H9 (cell line): ENCODE measurements at regions not wholly inside any gene's neighbourhood (a gene's known extent, or its start where the extent isn't known, plus 50 kb on each side); places are given as distances from the start of the nearest gene placed in this dataset.

Experiments
- DNase-seq: peaks from one replicate; pipeline ENCODE4 v3.0.0-alpha.2; 2017
- H2AFZ ChIP-seq: one replicate; pipeline ENCODE4 v1.6.1; 2013; ENCODE audit warnings: mild to moderate bottlenecking, low read length, control low read depth, moderate library complexity
- H2AK5ac ChIP-seq: 2 replicates; pipeline ENCODE4 v1.6.1; 2013; ENCODE audit warnings: low read length, control low read depth, mixed read lengths; ENCODE audit not compliant: insufficient read length
- H2BK120ac ChIP-seq: one replicate; pipeline ENCODE4 v1.6.1; 2013; ENCODE audit warnings: low read depth, mild to moderate bottlenecking, low read length, control low read depth, inconsistent platforms; ENCODE audit not compliant: poor library complexity, severe bottlenecking
- H2BK12ac ChIP-seq: 2 replicates; pipeline ENCODE4 v1.6.1; 2013; ENCODE audit warnings: low read length, control low read depth, mixed read lengths, low read depth; ENCODE audit not compliant: insufficient read length
- H2BK15ac ChIP-seq: 2 replicates; pipeline ENCODE4 v1.6.1; 2013; ENCODE audit warnings: low read depth, low read length, control low read depth
- H2BK20ac ChIP-seq: one replicate; pipeline ENCODE4 v1.6.1; 2013; ENCODE audit warnings: low read depth, mild to moderate bottlenecking, low read length, control low read depth, inconsistent platforms; ENCODE audit not compliant: poor library complexity, severe bottlenecking
- H2BK5ac ChIP-seq: 2 replicates; pipeline ENCODE4 v1.6.1; 2013; ENCODE audit warnings: low read length, control low read depth, mixed read lengths; ENCODE audit not compliant: insufficient read length
- H3K14ac ChIP-seq: 2 replicates; pipeline ENCODE4 v1.6.1; 2013; ENCODE audit warnings: low read length, control low read depth; ENCODE audit not compliant: insufficient read depth
- H3K18ac ChIP-seq: 2 replicates; pipeline ENCODE4 v1.6.1; 2013; ENCODE audit warnings: low read depth, mild to moderate bottlenecking, mixed read lengths, low read length, control low read depth; ENCODE audit not compliant: insufficient read length
- H3K23ac ChIP-seq: 2 replicates; pipeline ENCODE4 v1.6.1; 2013; ENCODE audit warnings: low read length, control low read depth, mixed read lengths, low read depth; ENCODE audit not compliant: insufficient read length
- H3K23me2 ChIP-seq: 2 replicates; pipeline ENCODE4 v1.6.1; 2013; ENCODE audit warnings: low read depth, mild to moderate bottlenecking, mixed read lengths, low read length, control low read depth; ENCODE audit not compliant: insufficient read length, poor library complexity, severe bottlenecking
- H3K27ac ChIP-seq: 2 replicates; pipeline ENCODE4 v1.5.1; 2013; ENCODE audit warnings: low read length, control low read depth, mixed read lengths, low read depth; ENCODE audit not compliant: insufficient read length
- H3K27me3 ChIP-seq: 2 replicates; pipeline ENCODE4 v1.6.1; 2013; ENCODE audit warnings: low read length, control low read depth, inconsistent platforms; ENCODE audit not compliant: insufficient read depth
- H3K4ac ChIP-seq: 2 replicates; pipeline ENCODE4 v1.6.1; 2013; ENCODE audit warnings: low read depth, mild to moderate bottlenecking, control low read depth, inconsistent platforms, low read length, moderate library complexity
- H3K4me1 ChIP-seq: 2 replicates; pipeline ENCODE4 v1.6.1; 2013; ENCODE audit warnings: low read length, control low read depth, inconsistent platforms; ENCODE audit not compliant: insufficient read depth
- H3K4me2 ChIP-seq: 2 replicates; pipeline ENCODE4 v1.6.1; 2013; ENCODE audit warnings: low read length, control low read depth, mixed read lengths; ENCODE audit not compliant: insufficient read length, insufficient read depth
- H3K56ac ChIP-seq: 2 replicates; pipeline ENCODE4 v1.6.1; 2013; ENCODE audit warnings: low read depth, mild to moderate bottlenecking, mixed read lengths, low read length, control low read depth; ENCODE audit not compliant: insufficient read length
- H3K79me1 ChIP-seq: 2 replicates; pipeline ENCODE4 v1.6.1; 2013; ENCODE audit warnings: low read depth, mild to moderate bottlenecking, moderate library complexity, low read length, control low read depth, inconsistent platforms; ENCODE audit not compliant: insufficient read depth, poor library complexity, severe bottlenecking
- H3K79me2 ChIP-seq: 2 replicates; pipeline ENCODE4 v1.6.1; 2013; ENCODE audit warnings: low read length, control low read depth, inconsistent platforms; ENCODE audit not compliant: insufficient read depth
- H3K9ac ChIP-seq: 2 replicates; pipeline ENCODE4 v1.6.1; 2013; ENCODE audit warnings: low read length, control low read depth, mixed read lengths; ENCODE audit not compliant: insufficient read length; ENCODE audit errors: extremely low read depth
- H3K9me3 ChIP-seq: one replicate; pipeline ENCODE4 v1.6.1; 2013; ENCODE audit warnings: low read depth, low read length, inconsistent platforms; ENCODE audit not compliant: control insufficient read depth
- H3T11ph ChIP-seq: one replicate; pipeline ENCODE4 v1.6.1; 2013; ENCODE audit warnings: mild to moderate bottlenecking, low read length, control low read depth, inconsistent platforms
- H4K20me1 ChIP-seq: one replicate; pipeline ENCODE4 v1.6.1; 2013; ENCODE audit not compliant: control insufficient read depth, insufficient read length, insufficient read depth
- H4K5ac ChIP-seq: 2 replicates; pipeline ENCODE4 v1.6.1; 2013; ENCODE audit warnings: low read depth, mild to moderate bottlenecking, mixed read lengths, low read length, control low read depth; ENCODE audit not compliant: insufficient read length
- H4K8ac ChIP-seq: replicated peaks from 2 replicates; pipeline ENCODE4 v1.6.1; 2013; ENCODE audit warnings: low read length, control low read depth, mixed read lengths, low read depth; ENCODE audit not compliant: insufficient read length
- H4K91ac ChIP-seq: 2 replicates; pipeline ENCODE4 v1.6.1; 2013; ENCODE audit warnings: low read depth, mild to moderate bottlenecking, moderate library complexity, mixed read lengths, low read length, control low read depth; ENCODE audit not compliant: insufficient read length
- H3K27ac Mint-ChIP-seq, 3 experiments: 2 replicates in 2 of 3; 3 replicates in 1 of 3; pipeline ENCODE4 v1.8.0; 2020 to 2021; ENCODE audit warnings: mixed read lengths in 3 of 3, mild to moderate bottlenecking in 1 of 3, moderate library complexity in 1 of 3
- H3K27me3 Mint-ChIP-seq: 2 replicates; pipeline ENCODE4 v1.8.0; 2021; ENCODE audit warnings: low read depth, mild to moderate bottlenecking, moderate library complexity, mixed read lengths
- H3K36me3 Mint-ChIP-seq, 3 experiments: 2 replicates in 2 of 3; 3 replicates in 1 of 3; pipeline ENCODE4 v1.8.0; 2020 to 2021; ENCODE audit warnings: low read depth in 3 of 3, mixed read lengths in 3 of 3; ENCODE audit not compliant: insufficient read depth in 1 of 3
- H3K4me1 Mint-ChIP-seq, 2 experiments: 2 replicates each; pipeline ENCODE4 v1.8.0; 2020; ENCODE audit warnings: mixed read lengths in 2 of 2
- H3K4me3 Mint-ChIP-seq, 2 experiments: 2 replicates in 1 of 2; 3 replicates in 1 of 2; pipeline ENCODE4 v1.8.0; 2020 to 2021; ENCODE audit warnings: mild to moderate bottlenecking in 2 of 2, mixed read lengths in 2 of 2, moderate library complexity in 1 of 2
- H3K9me3 Mint-ChIP-seq, 2 experiments: 2 replicates in 1 of 2; 3 replicates in 1 of 2; pipeline ENCODE4 v1.8.0; 2020; ENCODE audit warnings: mild to moderate bottlenecking in 2 of 2, mixed read lengths in 2 of 2, moderate library complexity in 1 of 2
- WGBS: extraction: QIAGEN DNeasy Blood & Tissue Kit; methylation state at CpG from one replicate; pipeline ENCODE4 v1.1.7; 2013; ENCODE audit warnings: missing lambda C conversion rate, low lambda C conversion rate, mixed read lengths; ENCODE audit not compliant: insufficient read length; ENCODE audit errors: extremely low coverage; 5-methylcytosine and 5-hydroxymethylcytosine counted together
- TF ChIP-seq, protein P1 (sequence below): fragments of 200-600 bp; sonication (generic); conservative IDR thresholded peaks from 3 replicates; pipeline ENCODE4 v1.8.0; 2021; ENCODE audit warnings: antibody characterized with exemption, mild to moderate bottlenecking

DNA sequence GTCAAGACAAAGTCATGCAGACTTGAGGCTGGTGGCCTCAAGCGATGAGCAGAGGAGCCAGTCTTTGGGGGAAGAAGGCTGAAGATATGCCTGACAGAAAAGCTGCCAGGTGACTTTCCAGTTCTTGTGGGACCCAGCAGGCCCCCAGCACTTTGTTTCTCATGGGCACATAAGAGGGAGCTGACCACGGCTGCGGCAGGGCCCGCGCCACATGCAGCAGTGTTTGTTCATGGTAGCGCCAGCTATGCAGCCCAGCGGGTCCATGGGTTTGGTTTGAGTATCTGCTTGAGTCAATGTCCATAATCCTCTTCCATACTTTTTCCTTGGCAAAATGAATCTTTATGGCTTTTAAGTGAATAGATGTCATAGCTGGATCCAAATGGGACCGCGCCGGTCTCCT is 91.0 kb upstream of the LY86 start:
- no peaks in the 10 kb centered on the region for H3K4me1 Mint-ChIP-seq
- Histone ChIP-seq H3K9me3 (no peaks in the 10 kb centered on the region), H3K14ac (no peak overlapping the region), H3K27me3 (no peaks in the 10 kb centered on the region), H2AFZ (no peak overlapping the region), H3K9ac (no peak overlapping the region), H3K23me2 (no peaks in the 10 kb centered on the region), H2BK20ac (no peak overlapping the region), H3K79me2 (no peaks in the 10 kb centered on the region), H3K23ac (no peak overlapping the region), H3K4me2 (no peak overlapping the region), H2BK120ac (no peak overlapping the region), H4K8ac (no peak overlapping the region), H2AK5ac (no peak overlapping the region), H3K4ac (no peak overlapping the region), H3K18ac (no peak overlapping the region), H4K5ac (no peak overlapping the region), H3K27ac (no peak overlapping the region), H4K91ac (no peak overlapping the region), H3T11ph (no peak overlapping the region), H2BK15ac (no peak overlapping the region), H3K56ac (no peak overlapping the region), H4K20me1 (no peaks in the 10 kb centered on the region), H2BK5ac (no peak overlapping the region), H3K79me1 (no peaks in the 10 kb centered on the region), H3K4me1 (no peaks in the 10 kb centered on the region), H2BK12ac (no peak overlapping the region)
- H3K9me3 Mint-ChIP-seq: no peaks in the 10 kb centered on the region
- H3K27ac Mint-ChIP-seq: no peak overlapping the region
- no CpG with 5 or more reads among the region's 10 CpGs for WGBS
- no peak overlapping the region for H3K4me3 Mint-ChIP-seq
- DNase-seq: no peak
- TF ChIP-seq, protein P1, sequence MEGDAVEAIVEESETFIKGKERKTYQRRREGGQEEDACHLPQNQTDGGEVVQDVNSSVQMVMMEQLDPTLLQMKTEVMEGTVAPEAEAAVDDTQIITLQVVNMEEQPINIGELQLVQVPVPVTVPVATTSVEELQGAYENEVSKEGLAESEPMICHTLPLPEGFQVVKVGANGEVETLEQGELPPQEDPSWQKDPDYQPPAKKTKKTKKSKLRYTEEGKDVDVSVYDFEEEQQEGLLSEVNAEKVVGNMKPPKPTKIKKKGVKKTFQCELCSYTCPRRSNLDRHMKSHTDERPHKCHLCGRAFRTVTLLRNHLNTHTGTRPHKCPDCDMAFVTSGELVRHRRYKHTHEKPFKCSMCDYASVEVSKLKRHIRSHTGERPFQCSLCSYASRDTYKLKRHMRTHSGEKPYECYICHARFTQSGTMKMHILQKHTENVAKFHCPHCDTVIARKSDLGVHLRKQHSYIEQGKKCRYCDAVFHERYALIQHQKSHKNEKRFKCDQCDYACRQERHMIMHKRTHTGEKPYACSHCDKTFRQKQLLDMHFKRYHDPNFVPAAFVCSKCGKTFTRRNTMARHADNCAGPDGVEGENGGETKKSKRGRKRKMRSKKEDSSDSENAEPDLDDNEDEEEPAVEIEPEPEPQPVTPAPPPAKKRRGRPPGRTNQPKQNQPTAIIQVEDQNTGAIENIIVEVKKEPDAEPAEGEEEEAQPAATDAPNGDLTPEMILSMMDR: no peak
- H3K27me3 Mint-ChIP-seq: no peaks in the 10 kb centered on the region; the same call in 1 of the 2 replicates
- H3K36me3 Mint-ChIP-seq: no peaks in the 10 kb centered on the region
